Astrocyte (in vitro differentiated cells and primary cell): ENCODE measurements at regions not wholly inside any gene's neighbourhood (a gene's known extent, or its start where the extent isn't known, plus 50 kb on each side); places are given as distances from the start of the nearest gene placed in this dataset.

ENCODE experiments used
- DNase-seq: peaks from one replicate; pipeline ENCODE4 v3.0.0-alpha.2; 2010; ENCODE audit warnings: low read depth
- FAIRE-seq: peaks from 2 replicates; lab custom pipeline; 2011; peaks lifted over from hg19 to GRCh38; lab: Jason Lieb, UNC
- H2AFZ ChIP-seq: 2 replicates; pipeline ENCODE4 v1.6.0; 2012; ENCODE audit warnings: low read depth, low read length, inconsistent platforms
- H3K27ac ChIP-seq: 2 replicates; pipeline ENCODE4 v1.5.1; 2011; ENCODE audit warnings: low read depth, low read length, inconsistent platforms
- H3K27me3 ChIP-seq: 2 replicates; pipeline ENCODE4 v1.6.0; 2011; ENCODE audit warnings: low read length, inconsistent platforms; ENCODE audit not compliant: insufficient read depth
- H3K36me3 ChIP-seq: 2 replicates; pipeline ENCODE4 v1.5.1; 2011; ENCODE audit warnings: low read length, inconsistent platforms; ENCODE audit not compliant: insufficient read depth
- H3K4me1 ChIP-seq: 2 replicates; pipeline ENCODE4 v1.5.1; 2011; ENCODE audit warnings: low read length, inconsistent platforms; ENCODE audit not compliant: insufficient read depth
- H3K4me2 ChIP-seq: 2 replicates; pipeline ENCODE4 v1.6.0; 2012; ENCODE audit warnings: low read length, inconsistent platforms
- H3K4me3 ChIP-seq: 2 replicates; pipeline ENCODE4 v1.5.1; 2011; ENCODE audit warnings: low read depth, mild to moderate bottlenecking, low read length, inconsistent platforms; ENCODE audit not compliant: insufficient read depth
- H3K79me2 ChIP-seq: 2 replicates; pipeline ENCODE4 v1.6.0; 2012; ENCODE audit warnings: mild to moderate bottlenecking, low read length, inconsistent platforms; ENCODE audit not compliant: insufficient read depth
- H3K9ac ChIP-seq: 2 replicates; pipeline ENCODE4 v1.6.0; 2012; ENCODE audit warnings: mild to moderate bottlenecking, low read length, inconsistent platforms
- H3K9me3 ChIP-seq: 2 replicates; pipeline ENCODE4 v1.5.1; 2012; ENCODE audit warnings: low read depth, mild to moderate bottlenecking, low read length, inconsistent platforms; ENCODE audit not compliant: insufficient read depth
- H4K20me1 ChIP-seq: 2 replicates; pipeline ENCODE4 v1.6.0; 2012; ENCODE audit warnings: low read length, inconsistent platforms; ENCODE audit not compliant: insufficient read depth
- H3K27ac Mint-ChIP-seq: one replicate; pipeline ENCODE4 v1.8.0; 2021; ENCODE audit warnings: mild to moderate bottlenecking, mixed read lengths; ENCODE audit not compliant: unreplicated experiment
- H3K27me3 Mint-ChIP-seq: one replicate; pipeline ENCODE4 v1.8.0; 2021; ENCODE audit warnings: low read depth, mixed read lengths; ENCODE audit not compliant: unreplicated experiment
- H3K36me3 Mint-ChIP-seq: one replicate; pipeline ENCODE4 v1.8.0; 2021; ENCODE audit warnings: low read depth, mixed read lengths; ENCODE audit not compliant: unreplicated experiment
- H3K4me1 Mint-ChIP-seq: one replicate; pipeline ENCODE4 v1.8.0; 2021; ENCODE audit warnings: low read depth, mixed read lengths; ENCODE audit not compliant: unreplicated experiment
- H3K4me3 Mint-ChIP-seq: one replicate; pipeline ENCODE4 v1.8.0; 2021; ENCODE audit warnings: mild to moderate bottlenecking, moderate library complexity, mixed read lengths; ENCODE audit not compliant: unreplicated experiment
- H3K9me3 Mint-ChIP-seq: one replicate; pipeline ENCODE4 v1.8.0; 2021; ENCODE audit warnings: mild to moderate bottlenecking, mixed read lengths; ENCODE audit not compliant: unreplicated experiment
- EZH2 ChIP-seq: IDR thresholded peaks from 2 replicates; pipeline ENCODE4 v1.6.1; 2012; ENCODE audit warnings: mild to moderate bottlenecking, low read length, inconsistent platforms; ENCODE audit not compliant: insufficient read depth
- TF ChIP-seq, protein P1 (sequence below): IDR thresholded peaks from 2 replicates; pipeline ENCODE4 v1.5.1; 2011; ENCODE audit warnings: low read depth, mild to moderate bottlenecking, inconsistent platforms, low read length, moderate library complexity; ENCODE audit not compliant: insufficient read depth

DNA sequence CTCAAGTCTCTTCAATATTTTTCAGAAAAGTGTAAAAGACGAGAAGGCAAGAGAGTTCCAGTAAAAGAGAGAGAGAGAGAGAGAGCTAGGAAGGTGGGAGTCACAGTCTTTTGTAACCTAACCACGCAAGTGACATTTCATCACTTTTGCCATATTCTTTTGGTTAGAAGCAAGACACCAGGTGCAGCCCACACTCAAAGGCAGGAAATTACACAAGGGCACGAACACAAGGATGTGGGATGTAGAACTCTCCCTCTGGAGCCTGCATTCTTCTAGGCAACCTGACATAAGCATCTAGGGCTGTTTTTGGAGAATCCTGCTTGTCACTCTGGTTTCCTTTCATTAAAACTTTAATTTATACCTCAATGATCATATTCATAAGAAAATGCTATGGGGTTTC lies 1213.1 kb downstream of the DNAJB9 start:
- Mint-ChIP-seq H3K27ac (no peak overlapping the region), H3K27me3 (peaks cover 3% of the 10 kb centered on the region), H3K9me3 (no peaks in the 10 kb centered on the region), H3K4me1 (no peaks in the 10 kb centered on the region), H3K4me3 (no peak overlapping the region), H3K36me3 (no peaks in the 10 kb centered on the region)
- no peaks in the 10 kb centered on the region for H3K4me1 ChIP-seq
- no peak overlapping the region for H3K27ac ChIP-seq
- H2AFZ ChIP-seq: no peak overlapping the region
- H3K9ac ChIP-seq: no peak overlapping the region
- FAIRE-seq (no peak), DNase-seq (no peak)
- H4K20me1 ChIP-seq: no peaks in the 10 kb centered on the region
- no peaks in the 10 kb centered on the region for H3K79me2 ChIP-seq
- no peaks in the 10 kb centered on the region for H3K27me3 ChIP-seq
- H3K36me3 ChIP-seq: no peaks in the 10 kb centered on the region
- TF ChIP-seq EZH2: no peak
- TF ChIP-seq, protein P1, sequence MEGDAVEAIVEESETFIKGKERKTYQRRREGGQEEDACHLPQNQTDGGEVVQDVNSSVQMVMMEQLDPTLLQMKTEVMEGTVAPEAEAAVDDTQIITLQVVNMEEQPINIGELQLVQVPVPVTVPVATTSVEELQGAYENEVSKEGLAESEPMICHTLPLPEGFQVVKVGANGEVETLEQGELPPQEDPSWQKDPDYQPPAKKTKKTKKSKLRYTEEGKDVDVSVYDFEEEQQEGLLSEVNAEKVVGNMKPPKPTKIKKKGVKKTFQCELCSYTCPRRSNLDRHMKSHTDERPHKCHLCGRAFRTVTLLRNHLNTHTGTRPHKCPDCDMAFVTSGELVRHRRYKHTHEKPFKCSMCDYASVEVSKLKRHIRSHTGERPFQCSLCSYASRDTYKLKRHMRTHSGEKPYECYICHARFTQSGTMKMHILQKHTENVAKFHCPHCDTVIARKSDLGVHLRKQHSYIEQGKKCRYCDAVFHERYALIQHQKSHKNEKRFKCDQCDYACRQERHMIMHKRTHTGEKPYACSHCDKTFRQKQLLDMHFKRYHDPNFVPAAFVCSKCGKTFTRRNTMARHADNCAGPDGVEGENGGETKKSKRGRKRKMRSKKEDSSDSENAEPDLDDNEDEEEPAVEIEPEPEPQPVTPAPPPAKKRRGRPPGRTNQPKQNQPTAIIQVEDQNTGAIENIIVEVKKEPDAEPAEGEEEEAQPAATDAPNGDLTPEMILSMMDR: no peak
- H3K4me3 ChIP-seq: no peak overlapping the region
- no peak overlapping the region for H3K4me2 ChIP-seq
- H3K9me3 ChIP-seq: no peaks in the 10 kb centered on the region

- FAIRE-seq: no peak
- H3K27me3 Mint-ChIP-seq: no peaks in the 10 kb centered on the region
- DNase-seq: no peak
- no peaks in the 10 kb centered on the region for H3K36me3 Mint-ChIP-seq
- no peaks in the 10 kb centered on the region for H3K4me1 ChIP-seq
- no peaks in the 10 kb centered on the region for H3K36me3 ChIP-seq
- TF ChIP-seq EZH2: no peak
- H3K27ac ChIP-seq: no peak overlapping the region
- peaks cover 2% of the 10 kb centered on the region for H3K9me3 ChIP-seq
- H3K4me3 ChIP-seq: no peak overlapping the region
- no peak overlapping the region for H2AFZ ChIP-seq
- no peak overlapping the region for H3K27ac Mint-ChIP-seq
- H3K4me1 Mint-ChIP-seq: peaks cover 2% of the 10 kb centered on the region
- no peak overlapping the region for H3K4me2 ChIP-seq
- H3K4me3 Mint-ChIP-seq: no peak overlapping the region
- no peaks in the 10 kb centered on the region for H4K20me1 ChIP-seq
- H3K27me3 ChIP-seq: no peaks in the 10 kb centered on the region
- H3K79me2 ChIP-seq: no peaks in the 10 kb centered on the region
- peaks cover 7% of the 10 kb centered on the region for H3K9me3 Mint-ChIP-seq
- H3K9ac ChIP-seq: no peak overlapping the region
These were observed 1236.9 kb downstream of the DNAJB9 start for GRCh38 chr7:109806548-109806947.

- Histone ChIP-seq H3K4me1 (no peaks in the 10 kb centered on the region), H3K79me2 (no peaks in the 10 kb centered on the region), H3K27me3 (no peaks in the 10 kb centered on the region), H3K27ac (no peak overlapping the region), H3K4me3 (no peak overlapping the region), H3K36me3 (no peaks in the 10 kb centered on the region), H3K9me3 (no peaks in the 10 kb centered on the region), H2AFZ (no peak overlapping the region), H3K9ac (no peak overlapping the region), H4K20me1 (no peaks in the 10 kb centered on the region), H3K4me2 (no peak overlapping the region)
- DNase-seq (no peak), FAIRE-seq (no peak)
- no peaks in the 10 kb centered on the region for H3K36me3 Mint-ChIP-seq
- no peaks in the 10 kb centered on the region for H3K27me3 Mint-ChIP-seq
- H3K27ac Mint-ChIP-seq: peak overlapping the region; percentile 80
- H3K4me1 Mint-ChIP-seq: peaks cover 7% of the 10 kb centered on the region
- H3K4me3 Mint-ChIP-seq: no peak overlapping the region
- H3K9me3 Mint-ChIP-seq: no peaks in the 10 kb centered on the region
- TF ChIP-seq, protein P1: no peak
- no peak for TF ChIP-seq EZH2
These were observed 1251.5 kb downstream of the DNAJB9 start for GRCh38 chr7:109821156-109821555.
